PC-9 (cell line): ENCODE measurements at regions not wholly inside any gene's neighbourhood (a gene's known extent, or its start where the extent isn't known, plus 50 kb on each side); places are given as distances from the start of the nearest gene placed in this dataset.

Source experiments
- CTCF ChIP-seq: fragments of 200-600 bp; sonication (generic); conservative IDR thresholded peaks from 2 replicates; pipeline ENCODE4 v1.6.1; 2017; ENCODE audit warnings: mixed run types, antibody characterized with exemption, mild to moderate bottlenecking, moderate library complexity
- EZH2 ChIP-seq: fragments of 200-600 bp; sonication (generic); IDR thresholded peaks from 2 replicates; pipeline ENCODE4 v1.8.0; 2017; ENCODE audit warnings: antibody characterized with exemption, low read depth

DNA sequence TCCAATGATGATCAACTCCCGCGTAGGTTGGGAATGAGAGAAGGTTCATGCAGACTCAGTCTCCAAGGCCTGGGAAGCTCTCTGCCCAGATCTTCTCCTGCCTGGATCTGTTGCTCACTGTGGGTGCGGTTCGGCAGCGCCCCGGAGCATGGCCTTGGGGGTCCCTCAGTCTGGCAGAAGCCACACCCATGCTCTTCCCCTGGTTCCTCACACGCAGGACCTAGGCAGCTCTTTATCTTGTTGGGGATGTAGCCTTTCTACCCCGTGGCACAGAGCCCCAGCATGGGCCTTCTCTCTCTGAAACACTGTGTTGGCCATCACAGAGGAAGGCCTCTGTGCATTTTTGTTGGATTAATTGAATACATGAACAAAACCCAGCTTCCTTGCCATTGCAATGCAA, 1461.6 kb downstream of the BRD1 start:
- no peak for TF ChIP-seq CTCF
- no peak for TF ChIP-seq EZH2
